ENCODE measurements at regions not wholly inside any gene's neighbourhood (a gene's known extent, or its start where the extent isn't known, plus 50 kb on each side); places are given as distances from the start of the nearest gene placed in this dataset.

GRCh38 chr10:108817135-108817534 is 1106.2 kb downstream of the XPNPEP1 start:
- TF ChIP-seq CTCF (conservative IDR thresholded peaks at IDR 0.05 in 1 of 2, IDR thresholded peaks at IDR 0.05 in 1 of 2; ENCODE audit: extremely low read depth in 1 of 2, insufficient read depth in 1 of 2, low read depth in 1 of 2, low read length in 2 of 2), result no peak
- no peak for TF ChIP-seq EZH2 (IDR thresholded peaks at IDR 0.05; ENCODE audit: borderline replicate concordance, low read length)
